GM12878 (cell line): ENCODE measurements at regions not wholly inside any gene's neighbourhood (a gene's known extent, or its start where the extent isn't known, plus 50 kb on each side); places are given as distances from the start of the nearest gene placed in this dataset.

ENCODE experiments used
- BMI1 ChIP-seq: fragments of 450-650 bp; IDR thresholded peaks from 2 replicates; pipeline ENCODE4 v1.6.1; 2016; ENCODE audit warnings: mild to moderate bottlenecking, moderate library complexity, borderline replicate concordance
- EGR1 ChIP-seq, 2 experiments: IDR thresholded peaks; 1 replicate in 1 of 2; 2 replicates in 1 of 2; pipeline ENCODE4 v1.6.1; 2011 to 2012; ENCODE audit warnings: low read depth in 2 of 2, low read length in 2 of 2, borderline replicate concordance in 1 of 2, mild to moderate bottlenecking in 1 of 2, moderate library complexity in 1 of 2
- ESRRA ChIP-seq: IDR thresholded peaks from 2 replicates; pipeline ENCODE4 v1.6.1; 2012; ENCODE audit warnings: mild to moderate bottlenecking, low read length, improper control_type of control experiment
- KAT2A ChIP-seq: conservative IDR thresholded peaks from 2 replicates; pipeline ENCODE4 v1.6.1; 2011; ENCODE audit warnings: low read depth, low read length; ENCODE audit not compliant: control insufficient read depth
- REST ChIP-seq: IDR thresholded peaks from 2 replicates; pipeline ENCODE4 v1.6.1; 2012; ENCODE audit warnings: mild to moderate bottlenecking, low read depth, low read length
- SMC3 ChIP-seq: IDR thresholded peaks from 2 replicates; pipeline ENCODE4 v1.6.1; 2011; ENCODE audit warnings: low read length, improper control_type of control experiment, borderline replicate concordance
- TF ChIP-seq, protein P1 (sequence below), 3 experiments: IDR thresholded peaks in 2 of 3; conservative IDR thresholded peaks in 1 of 3; 2 replicates each; pipeline ENCODE4 v1.5.1; 2011; ENCODE audit warnings: low read depth in 3 of 3, low read length in 3 of 3, mild to moderate bottlenecking in 3 of 3, control low read depth in 2 of 3, moderate library complexity in 2 of 3, inconsistent platforms in 1 of 3, mixed read lengths in 1 of 3; ENCODE audit not compliant: control insufficient read depth in 2 of 3, insufficient read depth in 1 of 3; ENCODE audit errors: extremely low read depth in 1 of 3

DNA sequence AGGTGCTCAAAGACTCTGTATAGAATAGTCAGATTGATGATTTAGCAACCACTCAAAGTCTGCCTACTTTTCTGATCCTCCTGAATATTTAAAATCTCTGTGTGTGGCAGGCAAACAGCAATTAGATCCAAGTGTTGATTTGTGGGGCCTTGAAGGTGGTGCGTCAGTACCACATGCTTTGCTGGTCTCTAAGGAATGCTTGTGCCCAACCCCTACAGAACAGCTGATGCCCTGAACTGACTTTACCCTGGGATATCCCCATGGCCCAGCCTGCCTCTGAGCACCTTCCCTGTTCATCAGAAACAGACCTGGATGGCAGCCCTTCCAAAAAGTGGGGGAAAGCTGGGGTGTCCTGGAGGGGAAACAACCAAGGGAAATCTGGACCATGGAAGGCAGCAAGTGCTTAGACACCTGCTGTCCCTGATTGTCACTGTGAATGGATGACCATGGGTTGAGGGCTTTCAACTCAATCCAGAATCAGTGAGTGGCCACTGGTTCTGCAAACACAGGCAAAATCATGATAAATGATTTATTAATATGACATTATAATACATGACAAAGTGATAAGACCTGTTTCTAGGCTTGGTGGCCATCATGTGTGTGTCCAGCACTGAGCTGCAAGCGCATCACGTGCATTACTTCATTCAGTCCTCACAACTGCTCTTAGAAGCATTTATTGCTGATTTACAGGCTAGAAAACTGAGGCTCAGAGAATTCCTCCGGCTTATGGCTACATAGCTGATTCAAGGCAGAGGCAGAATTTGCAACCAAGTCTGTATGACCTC lies 76.1 kb upstream of the TPM1 start:
- TF ChIP-seq ESRRA (no peak), BMI1 (no peak), KAT2A (no peak), REST (no peak), EGR1 (IDR thresholded peaks at IDR 0.05; ENCODE audit: borderline replicate concordance in 1 of 2, low read depth in 2 of 2, low read length in 2 of 2) (no peak), SMC3 (no peak)
- TF ChIP-seq, protein P1, sequence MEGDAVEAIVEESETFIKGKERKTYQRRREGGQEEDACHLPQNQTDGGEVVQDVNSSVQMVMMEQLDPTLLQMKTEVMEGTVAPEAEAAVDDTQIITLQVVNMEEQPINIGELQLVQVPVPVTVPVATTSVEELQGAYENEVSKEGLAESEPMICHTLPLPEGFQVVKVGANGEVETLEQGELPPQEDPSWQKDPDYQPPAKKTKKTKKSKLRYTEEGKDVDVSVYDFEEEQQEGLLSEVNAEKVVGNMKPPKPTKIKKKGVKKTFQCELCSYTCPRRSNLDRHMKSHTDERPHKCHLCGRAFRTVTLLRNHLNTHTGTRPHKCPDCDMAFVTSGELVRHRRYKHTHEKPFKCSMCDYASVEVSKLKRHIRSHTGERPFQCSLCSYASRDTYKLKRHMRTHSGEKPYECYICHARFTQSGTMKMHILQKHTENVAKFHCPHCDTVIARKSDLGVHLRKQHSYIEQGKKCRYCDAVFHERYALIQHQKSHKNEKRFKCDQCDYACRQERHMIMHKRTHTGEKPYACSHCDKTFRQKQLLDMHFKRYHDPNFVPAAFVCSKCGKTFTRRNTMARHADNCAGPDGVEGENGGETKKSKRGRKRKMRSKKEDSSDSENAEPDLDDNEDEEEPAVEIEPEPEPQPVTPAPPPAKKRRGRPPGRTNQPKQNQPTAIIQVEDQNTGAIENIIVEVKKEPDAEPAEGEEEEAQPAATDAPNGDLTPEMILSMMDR (IDR thresholded peaks at IDR 0.05 in 2 of 3, conservative IDR thresholded peaks at IDR 0.05 in 1 of 3; ENCODE audit: control insufficient read depth in 2 of 3, extremely low read depth in 1 of 3, insufficient read depth in 1 of 3, low read depth in 3 of 3, low read length in 3 of 3) = no peak
